GM19043 (cell line): ENCODE measurements at regions not wholly inside any gene's neighbourhood (a gene's known extent, or its start where the extent isn't known, plus 50 kb on each side); places are given as distances from the start of the nearest gene placed in this dataset.

Source experiments
- ATAC-seq: cut with Tn5 transposase; IDR thresholded peaks from one replicate; pipeline ENCODE4 v1.9.1; 2021; ENCODE audit warnings: low read depth; ENCODE audit not compliant: unreplicated experiment

DNA sequence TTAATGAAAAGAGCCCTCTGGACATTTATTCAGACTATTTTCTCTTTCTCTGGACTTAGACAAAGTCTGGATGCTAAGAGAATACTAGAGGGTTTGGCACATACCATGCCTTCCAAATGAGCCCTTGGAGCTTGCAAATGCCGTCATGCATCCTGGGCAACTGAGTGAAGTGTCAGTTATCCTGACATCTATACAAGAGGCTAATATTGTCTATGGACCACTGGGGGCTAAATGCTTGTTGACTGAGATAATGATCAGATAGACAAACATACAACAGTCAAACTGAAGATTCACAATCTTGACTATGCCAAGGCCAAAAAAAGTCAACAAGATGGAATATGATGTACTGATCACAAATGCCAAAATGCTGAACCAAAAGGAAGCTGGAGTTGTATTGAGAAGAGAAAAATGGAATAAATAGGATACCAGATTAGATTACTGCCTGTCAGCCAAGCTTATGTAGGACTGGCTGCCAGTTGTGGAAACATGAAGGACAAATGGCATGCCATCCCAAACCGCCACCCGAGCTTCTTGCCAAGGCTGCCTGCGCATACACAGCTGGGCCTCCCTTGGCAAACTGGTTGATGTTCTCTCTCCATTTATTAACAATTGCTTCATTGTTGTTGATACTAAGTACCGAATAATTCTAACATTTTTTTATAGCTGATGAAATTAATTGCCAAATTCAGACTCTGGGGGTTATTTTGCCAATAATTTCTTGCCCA lies 240.1 kb upstream of the GRAMD2B start:
- ATAC-seq, result no peak

GRCh38 chr5:126184474-126184873 lies 238.7 kb upstream of the GRAMD2B start:
- no peak for ATAC-seq

- ATAC-seq, result no peak
Measured at GRCh38 chr5:126186210-126186609, 237.0 kb upstream of the GRAMD2B start.

- no peak for ATAC-seq
Measured at GRCh38 chr5:126188804-126189203, 234.4 kb upstream of the GRAMD2B start.

DNA sequence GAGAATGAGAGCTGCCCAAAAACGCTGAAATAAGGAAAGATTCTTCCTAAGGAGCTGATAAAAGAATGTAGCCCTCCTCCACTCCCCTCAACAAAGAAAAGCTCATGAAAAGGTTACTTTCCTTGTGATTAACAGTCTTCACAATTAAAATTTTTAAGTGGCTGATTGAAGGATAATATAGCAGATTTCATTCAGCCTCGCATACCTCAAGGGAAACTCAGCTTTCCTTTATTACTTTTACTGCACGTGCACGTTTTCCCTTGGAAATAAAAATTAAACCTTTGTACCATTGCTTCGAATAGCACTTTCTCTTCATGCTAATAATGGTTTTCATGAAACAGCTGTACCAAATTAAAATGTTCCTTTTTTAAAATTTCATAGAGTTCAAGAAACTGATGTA lies 234.0 kb upstream of the GRAMD2B start:
- ATAC-seq, result no peak

GRCh38 chr5:126189862-126190261 lies 233.3 kb upstream of the GRAMD2B start:
- no peak for ATAC-seq

- no peak for ATAC-seq
Measured at GRCh38 chr5:126192226-126192625, 231.0 kb upstream of the GRAMD2B start.

- no peak for ATAC-seq
Measured at GRCh38 chr5:126195410-126196100, 227.7 kb upstream of the GRAMD2B start.

- no peak for ATAC-seq
Measured at GRCh38 chr5:126198531-126198930, 224.7 kb upstream of the GRAMD2B start.

GRCh38 chr5:126199467-126199866 lies 223.7 kb upstream of the GRAMD2B start:
- ATAC-seq, result no peak

GRCh38 chr5:126208691-126209090 lies 214.5 kb upstream of the GRAMD2B start:
- ATAC-seq, result no peak

DNA sequence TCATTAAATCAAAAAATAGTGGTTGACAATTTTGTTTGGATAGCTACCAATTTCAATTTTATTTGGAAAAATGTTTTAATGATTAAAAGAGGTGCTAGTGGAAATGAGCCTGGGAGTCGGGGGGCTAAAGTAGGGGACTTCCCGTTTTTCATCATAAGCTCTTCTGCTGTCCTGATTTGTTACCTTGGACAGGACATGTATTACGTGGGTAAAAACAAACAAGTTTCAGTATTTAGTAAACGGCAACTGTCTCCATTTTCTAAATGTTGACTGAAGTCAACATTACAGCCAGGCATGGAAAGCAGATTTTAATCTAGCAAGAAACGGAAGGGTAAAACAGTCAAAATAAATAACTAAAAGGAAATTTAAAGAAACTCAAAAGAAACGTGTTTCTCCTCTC lies 212.3 kb upstream of the GRAMD2B start:
- no peak for ATAC-seq

DNA sequence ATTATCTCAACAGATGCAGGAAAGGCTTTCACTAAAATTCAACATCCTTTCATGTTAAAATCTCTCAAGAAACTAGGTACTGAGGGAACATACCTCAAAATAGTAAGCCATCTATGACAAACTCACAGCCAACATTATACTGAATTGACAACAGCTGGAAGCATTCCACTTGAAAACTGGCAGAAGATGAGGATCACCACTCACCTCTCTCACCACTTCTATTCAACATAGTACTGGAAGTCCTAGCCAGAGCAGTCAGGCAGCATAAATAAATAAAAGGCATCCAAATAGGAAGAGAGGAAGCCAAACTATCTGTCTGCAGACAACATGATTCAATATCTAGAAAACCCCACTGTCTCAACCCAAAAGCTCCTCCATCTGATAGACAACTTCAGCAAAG lies 203.6 kb upstream of the GRAMD2B start:
- no peak for ATAC-seq

DNA sequence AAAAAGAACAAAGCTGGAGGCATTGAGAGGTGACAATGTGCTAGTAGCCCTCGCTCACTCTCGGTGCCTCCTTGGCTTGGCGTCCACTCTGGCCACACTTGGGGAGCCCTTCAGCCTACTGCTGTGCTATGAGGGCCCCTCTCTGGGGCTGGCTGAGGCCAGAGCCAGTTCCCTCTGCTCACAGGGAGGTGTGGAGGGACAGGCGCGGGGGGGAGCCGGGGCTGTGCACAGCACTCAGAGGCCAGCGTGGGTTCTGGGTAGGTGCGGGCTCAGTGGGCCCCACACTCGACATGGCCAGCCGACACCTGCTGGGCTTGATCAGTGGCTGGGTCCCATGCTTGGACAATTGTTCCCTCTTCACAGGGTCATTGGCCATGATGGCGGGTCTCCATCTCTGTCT lies 202.5 kb upstream of the GRAMD2B start:
- ATAC-seq, result no peak

DNA sequence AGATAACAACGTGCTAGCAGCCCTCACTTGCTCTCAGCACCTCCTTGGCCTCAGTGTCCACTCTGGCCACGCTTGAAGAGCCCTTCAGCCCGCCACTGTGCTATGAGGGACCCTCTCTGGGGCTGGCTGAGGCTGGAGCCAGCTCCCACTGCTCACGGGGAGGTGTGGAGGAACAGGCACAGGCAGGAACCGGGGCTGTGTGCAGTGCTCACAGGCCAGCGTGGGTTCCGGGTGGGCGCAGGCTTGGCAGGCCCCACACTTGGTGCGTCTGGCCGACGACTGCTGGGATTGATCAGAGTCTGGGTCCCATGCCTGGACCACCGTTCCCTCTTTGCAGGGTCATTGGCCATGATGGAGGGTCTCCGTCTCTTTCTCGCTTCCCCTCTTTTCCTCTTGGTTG lies 194.3 kb upstream of the GRAMD2B start:
- ATAC-seq, result no peak

DNA sequence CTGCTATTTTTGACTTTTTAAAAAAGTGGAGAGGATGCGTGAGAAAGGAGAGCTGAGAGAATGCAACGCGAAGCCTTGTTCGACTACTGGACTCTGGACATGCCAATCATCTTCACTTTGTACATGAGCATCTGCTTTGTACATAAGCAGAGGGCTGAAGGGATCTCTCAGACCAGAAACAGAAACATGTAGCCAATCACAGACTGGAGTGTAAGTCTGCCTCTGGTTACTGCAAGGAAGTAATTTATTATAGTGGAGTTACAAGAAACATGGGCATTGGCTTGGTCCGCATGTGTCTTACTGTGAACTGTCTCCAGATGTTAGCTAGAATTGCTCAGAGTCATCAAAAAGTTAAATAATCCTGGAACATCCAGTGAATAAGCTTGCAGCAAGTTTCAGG lies 190.0 kb upstream of the GRAMD2B start:
- ATAC-seq, result no peak

- ATAC-seq, result peak; percentile 61
Measured at GRCh38 chr5:126234563-126235195, 188.5 kb upstream of the GRAMD2B start.

GRCh38 chr5:126235628-126236027 lies 187.6 kb upstream of the GRAMD2B start:
- no peak for ATAC-seq

DNA sequence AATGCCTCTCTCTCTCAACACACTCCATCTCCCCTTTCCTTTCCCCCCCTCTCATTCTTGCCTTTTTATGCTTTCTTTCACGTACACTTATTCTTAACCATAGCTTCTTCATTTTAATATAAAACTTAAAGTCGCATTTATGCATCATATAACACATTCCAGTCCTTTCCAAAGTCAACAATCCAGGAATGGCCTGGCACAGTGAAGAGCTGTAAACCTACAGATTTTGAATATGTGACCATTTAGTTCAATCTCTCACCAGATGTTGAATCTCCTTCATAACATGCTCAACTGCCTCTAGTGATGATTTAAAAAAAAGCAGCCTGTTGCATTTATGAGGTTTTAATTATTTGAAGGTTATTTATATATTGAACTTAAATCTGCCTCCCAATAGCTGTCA lies 186.2 kb upstream of the GRAMD2B start:
- ATAC-seq, result no peak

DNA sequence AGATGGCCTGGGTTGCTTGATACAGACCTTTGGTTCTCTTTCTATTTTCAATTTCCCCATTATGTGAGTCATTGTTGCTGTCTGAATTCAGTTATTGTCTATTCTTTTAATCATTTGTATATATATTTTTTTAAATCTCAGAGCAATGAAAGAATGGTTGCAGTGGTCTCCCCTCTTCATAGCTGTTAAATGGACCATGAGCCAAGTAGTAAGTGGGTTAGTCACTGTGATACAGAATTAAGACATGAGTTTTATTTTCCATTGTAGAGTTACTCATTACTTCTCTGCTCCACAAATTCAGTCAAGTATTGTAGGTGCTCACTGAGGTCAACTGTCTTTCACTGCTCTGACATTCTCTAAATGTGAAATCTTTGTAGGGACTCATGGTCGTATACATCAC lies 174.6 kb upstream of the GRAMD2B start:
- no peak for ATAC-seq

DNA sequence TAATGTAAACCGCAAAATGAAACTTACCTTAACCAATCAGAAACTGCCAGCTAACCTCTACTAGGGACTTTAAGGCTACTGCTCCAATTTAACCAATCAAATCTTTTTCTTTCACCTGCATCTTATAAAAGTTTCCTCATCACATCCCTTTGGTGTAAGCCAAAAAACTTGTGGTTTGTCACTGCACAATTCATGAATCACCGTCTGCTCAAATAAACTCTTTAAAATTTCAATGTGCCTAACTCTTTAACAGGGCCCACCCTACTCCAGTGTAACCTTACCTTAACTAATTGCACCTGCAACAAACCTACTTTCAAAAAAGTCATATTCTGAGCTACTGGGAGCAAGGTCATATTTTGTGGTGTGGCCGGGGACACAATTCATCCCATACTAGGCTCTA lies 172.2 kb upstream of the GRAMD2B start:
- no peak for ATAC-seq

DNA sequence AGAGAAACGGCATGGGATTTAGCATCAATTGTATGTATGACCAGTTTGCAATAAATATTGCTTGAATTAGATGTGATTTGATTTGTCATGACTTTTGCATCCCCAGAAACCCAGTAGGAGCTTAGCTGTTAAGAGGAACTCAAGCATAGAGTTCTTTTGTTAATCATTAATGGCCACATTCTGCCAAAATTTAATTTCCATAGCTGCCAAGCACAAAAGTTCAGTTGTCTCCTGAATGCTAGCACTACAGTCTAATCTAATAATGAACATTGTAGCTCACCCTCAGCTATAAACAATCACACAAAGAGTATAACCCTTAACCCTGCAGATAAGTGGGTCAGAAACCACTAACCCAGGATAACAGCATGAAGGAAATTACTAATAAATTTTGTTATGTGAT lies 169.8 kb upstream of the GRAMD2B start:
- no peak for ATAC-seq
